Colonic mucosa (tissue), 4 donors: ENCODE measurements at regions not wholly inside any gene's neighbourhood (a gene's known extent, or its start where the extent isn't known, plus 50 kb on each side); places are given as distances from the start of the nearest gene placed in this dataset.

ENCODE experiments used
- DNase-seq: peaks from one replicate; pipeline ENCODE4 v3.0.0-alpha.2; 2020
- H3K27ac ChIP-seq: fragments of 200-600 bp; one replicate; pipeline ENCODE4 v1.8.0; 2021
- H3K27me3 ChIP-seq: fragments of 200-600 bp; one replicate; pipeline ENCODE4 v1.8.0; 2021
- H3K36me3 ChIP-seq: fragments of 200-600 bp; one replicate; pipeline ENCODE4 v1.8.0; 2021
- H3K4me1 ChIP-seq: fragments of 200-600 bp; one replicate; pipeline ENCODE4 v1.8.0; 2021; ENCODE audit warnings: mild to moderate bottlenecking
- H3K4me3 ChIP-seq: fragments of 200-600 bp; one replicate; pipeline ENCODE4 v1.8.0; 2021
- H3K9ac ChIP-seq, 2 donors: one replicate each; pipeline ENCODE4 v1.7.0; 2013; ENCODE audit warnings: control low read depth in 2 of 2, low read depth in 2 of 2, low read length in 2 of 2
- H3K9me3 ChIP-seq: fragments of 200-600 bp; one replicate; pipeline ENCODE4 v1.8.0; 2021
- CTCF ChIP-seq: fragments of 200-600 bp; IDR thresholded peaks from one replicate; pipeline ENCODE4 v1.8.0; 2022; ENCODE audit warnings: antibody characterized with exemption, mild to moderate bottlenecking
- intact Hi-C: fragments of 100-400 bp; cut with DNase I; formaldehyde crosslinking; loops from one replicate; pipeline ENCODE4 v1.14.1; 2022
- donor health status: healthy.
- donor health status: DM: no; HTN: no; CAD: no.
- donor health status: DM: no; HTN: no; CAD: no.

GRCh38 chr11:123286255-123286654 is 91.2 kb upstream of the CLMP start:
- H3K4me3 ChIP-seq: no peak overlapping the region
- H3K36me3 ChIP-seq: no peaks in the 10 kb centered on the region
- no peak overlapping the region for H3K9ac ChIP-seq
- H3K27ac ChIP-seq: no peak overlapping the region
- intact Hi-C loops: no loop called here
- H3K9me3 ChIP-seq: no peaks in the 10 kb centered on the region
- H3K4me1 ChIP-seq: no peaks in the 10 kb centered on the region
- no peak for DNase-seq
- TF ChIP-seq CTCF: no peak
- no peaks in the 10 kb centered on the region for H3K27me3 ChIP-seq

GRCh38 chr11:123284454-123284853 is 89.4 kb upstream of the CLMP start:
- intact Hi-C loops: no loop called here
- TF ChIP-seq CTCF: no peak

GRCh38 chr11:123282597-123282996 is 87.5 kb upstream of the CLMP start:
- Histone ChIP-seq H3K4me3 (no peak overlapping the region), H3K9me3 (no peaks in the 10 kb centered on the region), H3K36me3 (no peaks in the 10 kb centered on the region), H3K27me3 (no peaks in the 10 kb centered on the region), H3K27ac (no peak overlapping the region), H3K9ac (no peak overlapping the region), H3K4me1 (no peaks in the 10 kb centered on the region)
- no peak for DNase-seq
- intact Hi-C loops: no loop called here
- no peak for TF ChIP-seq CTCF

More at GRCh38 chr11:123284454-123284853, 89.4 kb upstream of the CLMP start:
- H3K27ac ChIP-seq: no peak overlapping the region
- no peaks in the 10 kb centered on the region for H3K36me3 ChIP-seq
- H3K9ac ChIP-seq: no peak overlapping the region
- H3K4me1 ChIP-seq: no peaks in the 10 kb centered on the region
- DNase-seq: no peak
- H3K9me3 ChIP-seq: no peaks in the 10 kb centered on the region
- H3K4me3 ChIP-seq: no peak overlapping the region
- H3K27me3 ChIP-seq: no peaks in the 10 kb centered on the region

- no peaks in the 10 kb centered on the region for H3K9me3 ChIP-seq
- DNase-seq: no peak
- no peaks in the 10 kb centered on the region for H3K4me1 ChIP-seq
- intact Hi-C loops: no loop called here
- no peak for TF ChIP-seq CTCF
- no peak overlapping the region for H3K9ac ChIP-seq
- H3K36me3 ChIP-seq: no peaks in the 10 kb centered on the region
- no peak overlapping the region for H3K27ac ChIP-seq
- H3K27me3 ChIP-seq: no peaks in the 10 kb centered on the region
- no peak overlapping the region for H3K4me3 ChIP-seq
Observed at GRCh38 chr11:123273616-123274015, 78.6 kb upstream of the CLMP start.

GRCh38 chr11:123272565-123272964 is 77.5 kb upstream of the CLMP start:
- no peak overlapping the region for H3K27ac ChIP-seq
- no peak overlapping the region for H3K9ac ChIP-seq
- H3K4me3 ChIP-seq: no peak overlapping the region
- H3K4me1 ChIP-seq: no peaks in the 10 kb centered on the region
- intact Hi-C loops: no loop called here
- no peak for TF ChIP-seq CTCF
- H3K36me3 ChIP-seq: no peaks in the 10 kb centered on the region
- no peaks in the 10 kb centered on the region for H3K9me3 ChIP-seq
- no peaks in the 10 kb centered on the region for H3K27me3 ChIP-seq
- no peak for DNase-seq

- Histone ChIP-seq H3K4me1 (no peaks in the 10 kb centered on the region), H3K27me3 (no peaks in the 10 kb centered on the region), H3K36me3 (no peaks in the 10 kb centered on the region), H3K9me3 (no peaks in the 10 kb centered on the region), H3K4me3 (no peak overlapping the region), H3K27ac (no peak overlapping the region), H3K9ac (no peak overlapping the region)
- TF ChIP-seq CTCF: no peak
- intact Hi-C loops: no loop called here
- DNase-seq: no peak
Observed at GRCh38 chr11:123268156-123268555, 73.1 kb upstream of the CLMP start.
